Islet precursor cell (in vitro differentiated cells): ENCODE measurements at regions not wholly inside any gene's neighbourhood (a gene's known extent, or its start where the extent isn't known, plus 50 kb on each side); places are given as distances from the start of the nearest gene placed in this dataset.

Experiments
- DNase-seq: peaks from one replicate; pipeline ENCODE4 v3.0.0-alpha.2; 2018

GRCh38 chr5:61744690-61745619 is 412.9 kb downstream of the ZSWIM6 start:
- no peak for DNase-seq

- no peak for DNase-seq
These were observed 414.9 kb downstream of the ZSWIM6 start for GRCh38 chr5:61746831-61747575.

DNA sequence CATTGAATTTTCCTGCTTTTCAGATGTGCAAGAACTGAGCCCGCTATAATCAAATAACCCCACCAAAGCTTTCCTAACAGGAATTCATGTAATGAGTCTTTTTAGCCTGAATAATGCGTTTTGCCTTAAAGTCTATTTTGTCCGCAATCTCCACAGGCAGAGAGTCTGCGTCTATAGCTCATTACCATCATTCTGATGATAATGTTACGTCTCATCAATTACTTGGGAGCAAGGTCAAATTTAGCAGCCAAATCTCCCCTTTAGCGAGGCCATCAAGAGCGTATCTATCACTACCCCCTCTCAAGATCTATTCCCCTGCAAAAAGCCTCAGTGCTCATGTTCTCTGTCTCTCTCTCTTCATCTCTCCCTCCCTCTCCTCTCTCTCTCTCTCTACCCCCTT is 416.1 kb downstream of the ZSWIM6 start:
- no peak for DNase-seq

GRCh38 chr5:61748651-61749050 is 416.6 kb downstream of the ZSWIM6 start:
- no peak for DNase-seq

GRCh38 chr5:61752588-61752987 is 420.5 kb downstream of the ZSWIM6 start:
- no peak for DNase-seq

DNA sequence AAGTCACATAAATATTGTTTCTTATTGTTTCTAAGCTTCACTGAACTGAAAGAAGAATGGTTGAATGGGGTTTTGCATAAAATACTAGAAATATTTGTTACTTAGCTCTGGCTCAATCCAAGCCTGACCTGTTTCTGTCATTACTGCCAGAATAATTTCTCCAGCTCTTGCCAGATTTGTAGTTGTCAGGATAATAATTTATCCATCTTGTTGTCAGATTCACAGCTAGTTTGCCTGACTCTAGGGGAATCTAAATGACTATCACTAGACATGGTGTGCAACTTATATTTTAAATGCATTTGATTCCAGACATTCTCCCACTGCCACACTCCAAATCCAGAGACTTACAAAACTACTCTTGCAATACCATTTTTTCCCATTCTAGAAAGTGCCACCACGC is 422.7 kb downstream of the ZSWIM6 start:
- no peak for DNase-seq

DNA sequence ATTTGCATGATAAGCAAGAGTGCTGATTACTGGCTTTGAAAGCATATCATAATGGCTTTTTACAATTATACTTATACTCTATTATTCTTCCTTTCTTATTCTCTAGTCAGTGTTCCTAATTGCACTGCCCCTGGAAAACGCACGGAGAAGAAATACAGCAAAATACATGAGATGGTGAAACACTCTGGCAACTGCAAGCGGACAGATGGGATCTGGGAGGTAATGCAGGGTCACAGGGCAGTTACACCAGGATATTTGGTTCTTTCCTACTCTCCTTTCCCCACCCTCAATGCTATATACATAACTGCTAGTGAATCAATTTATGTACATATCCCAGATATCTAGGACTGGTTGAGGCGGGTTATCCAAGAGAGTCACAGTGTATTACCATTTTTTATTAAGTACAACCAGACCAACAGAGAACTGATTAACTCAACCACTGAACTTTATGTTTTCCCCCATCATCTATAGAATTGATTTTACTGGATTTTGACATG is 423.7 kb downstream of the ZSWIM6 start:
- DNase-seq = no peak

DNA sequence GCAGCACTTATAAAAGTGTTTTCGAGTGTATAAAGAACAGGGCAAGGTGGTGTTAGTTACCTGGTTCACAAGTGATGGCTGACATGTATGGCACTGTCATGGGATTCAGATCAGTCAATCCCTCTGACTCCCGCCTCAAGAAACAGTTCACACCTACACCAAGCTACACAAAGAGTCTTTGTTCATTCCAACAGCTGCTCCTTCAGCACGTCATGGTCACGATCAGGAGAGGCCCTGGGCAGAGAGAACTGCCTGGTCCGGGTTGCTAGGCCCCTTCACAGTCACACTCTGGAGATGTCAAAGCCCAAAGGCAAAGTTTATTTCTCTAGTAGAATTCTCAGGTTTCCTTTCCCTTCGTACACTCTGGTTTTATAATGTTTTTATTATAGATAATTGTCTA is 426.7 kb downstream of the ZSWIM6 start:
- no peak for DNase-seq

GRCh38 chr5:61765471-61765870 is 433.4 kb downstream of the ZSWIM6 start:
- DNase-seq = no peak

DNA sequence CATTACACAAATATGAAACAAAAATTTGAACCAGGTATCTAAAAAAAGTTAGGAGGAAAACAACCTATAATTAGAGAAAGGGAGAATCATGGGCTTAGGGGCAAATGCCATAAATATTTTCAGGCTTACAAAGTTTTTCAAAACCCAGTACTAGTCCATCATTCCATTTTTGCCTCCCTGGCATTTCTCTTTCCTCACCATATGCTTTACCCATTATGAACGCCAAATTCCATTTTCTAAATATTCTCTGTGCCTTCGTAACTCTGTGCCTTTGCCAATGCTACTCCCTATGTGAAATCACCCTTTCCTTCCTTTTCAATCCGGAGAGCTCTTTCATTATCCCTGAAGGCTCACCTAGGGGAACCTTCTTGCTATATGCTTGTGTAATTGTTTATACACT is 434.1 kb downstream of the ZSWIM6 start:
- no peak for DNase-seq

DNA sequence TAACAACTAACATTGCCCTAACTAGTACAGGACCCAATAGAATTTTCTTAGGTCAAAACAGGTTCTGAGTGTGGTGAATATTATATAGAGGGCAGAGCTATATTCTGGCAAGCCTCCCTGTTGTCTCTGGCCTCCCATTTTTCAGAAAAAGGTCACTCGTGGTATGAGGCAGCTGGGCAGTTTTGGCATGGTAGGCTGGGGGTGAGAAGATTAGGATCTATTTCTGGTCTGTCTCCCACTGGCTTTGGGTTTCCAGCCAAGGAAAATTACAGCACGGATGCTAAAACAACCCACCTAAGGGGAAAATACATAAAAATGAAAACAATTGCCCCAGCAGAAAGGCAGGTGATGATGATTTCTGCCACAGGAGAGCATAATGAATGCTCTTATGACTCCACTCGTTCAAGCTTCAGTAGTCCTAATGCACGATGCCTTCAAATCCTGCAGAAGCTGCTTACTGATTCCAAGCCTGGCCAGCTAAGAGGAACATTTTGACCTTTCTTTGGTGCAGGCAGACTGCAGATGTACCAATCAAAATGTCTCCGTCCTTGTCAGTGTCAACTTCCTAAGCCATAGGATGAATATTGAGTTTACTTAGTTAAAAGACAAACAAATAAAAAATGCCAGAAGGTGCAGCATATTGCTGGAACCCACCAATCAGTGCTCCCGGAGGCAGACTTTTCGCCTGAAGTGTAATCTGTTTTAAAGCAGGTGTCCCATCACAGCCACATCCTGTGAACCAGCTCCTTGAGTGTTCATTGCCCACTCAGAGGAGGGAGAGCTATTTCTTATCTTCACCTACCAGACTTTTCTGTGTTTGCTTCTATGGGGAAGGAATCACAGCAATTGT is 435.4 kb downstream of the ZSWIM6 start:
- no peak for DNase-seq

DNA sequence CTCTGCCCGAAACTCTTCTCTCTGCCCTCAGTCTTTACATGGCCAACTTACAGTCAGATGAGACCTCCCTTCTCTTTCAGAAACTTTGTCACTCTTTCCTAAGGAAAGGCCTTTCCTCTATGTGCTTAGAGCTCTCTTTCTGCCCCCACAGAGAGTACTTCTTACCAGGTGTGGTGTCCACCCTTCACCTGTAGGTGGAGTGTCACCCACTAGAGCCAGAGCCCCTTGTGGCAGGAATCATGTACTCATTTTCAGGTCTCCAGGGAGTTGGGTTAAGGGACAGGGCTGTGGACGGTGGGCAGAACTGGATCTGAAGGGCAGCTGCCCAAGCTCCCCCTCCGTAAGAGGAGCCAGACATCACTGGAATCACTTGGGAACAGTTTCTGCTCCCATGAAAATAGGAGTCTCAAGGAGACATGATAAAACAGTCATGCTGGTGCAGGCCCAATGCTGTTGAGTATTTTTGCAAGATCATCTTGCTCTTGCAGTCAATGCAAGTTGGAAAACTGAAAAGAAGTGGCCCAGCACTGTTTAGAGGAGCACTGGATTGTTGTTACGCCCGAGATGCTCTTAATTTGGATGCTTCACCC is 436.7 kb downstream of the ZSWIM6 start:
- DNase-seq = peak; percentile 87

DNA sequence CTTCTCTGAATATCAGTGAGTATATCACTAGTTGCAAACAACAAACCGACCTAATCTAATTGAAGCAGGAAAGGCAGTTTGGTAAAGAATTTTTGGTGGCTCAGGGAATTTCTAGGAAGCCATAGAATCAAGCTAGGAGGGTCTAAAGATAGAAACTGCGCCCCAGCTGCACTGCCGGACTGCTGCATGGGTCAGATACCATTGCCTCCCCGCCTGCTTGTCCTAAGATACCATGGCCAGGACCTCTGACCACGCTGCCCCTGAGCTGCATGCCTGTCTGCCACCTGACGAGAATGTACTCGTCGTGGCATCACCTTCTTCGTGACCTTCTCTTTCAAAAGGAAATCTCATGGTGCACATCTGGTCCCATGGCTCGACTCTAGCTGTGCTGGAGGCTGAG is 439.0 kb downstream of the ZSWIM6 start:
- no peak for DNase-seq

GRCh38 chr5:61771808-61772207 is 439.8 kb downstream of the ZSWIM6 start:
- DNase-seq = no peak

GRCh38 chr5:61775901-61776300 is 443.8 kb downstream of the ZSWIM6 start:
- no peak for DNase-seq

DNA sequence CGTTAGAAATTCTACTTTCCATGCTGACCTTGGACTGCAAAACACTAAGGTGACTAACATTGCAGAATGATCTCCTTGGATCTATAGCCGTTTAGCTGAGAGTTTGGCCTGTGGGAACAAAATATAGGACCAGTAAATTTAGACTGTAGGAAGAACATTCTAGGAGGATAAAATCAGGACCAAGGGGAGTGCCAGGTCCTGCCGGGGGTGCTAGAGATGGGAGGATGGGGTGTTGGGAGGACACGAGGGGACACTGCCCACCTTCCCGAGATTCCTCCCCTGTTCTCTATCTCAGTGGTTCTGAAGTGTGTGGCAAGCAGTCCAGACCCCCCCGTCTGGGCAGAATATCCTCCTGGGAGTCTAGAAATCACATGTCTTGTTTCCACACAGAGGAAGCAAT is 445.2 kb downstream of the ZSWIM6 start:
- no peak for DNase-seq

DNA sequence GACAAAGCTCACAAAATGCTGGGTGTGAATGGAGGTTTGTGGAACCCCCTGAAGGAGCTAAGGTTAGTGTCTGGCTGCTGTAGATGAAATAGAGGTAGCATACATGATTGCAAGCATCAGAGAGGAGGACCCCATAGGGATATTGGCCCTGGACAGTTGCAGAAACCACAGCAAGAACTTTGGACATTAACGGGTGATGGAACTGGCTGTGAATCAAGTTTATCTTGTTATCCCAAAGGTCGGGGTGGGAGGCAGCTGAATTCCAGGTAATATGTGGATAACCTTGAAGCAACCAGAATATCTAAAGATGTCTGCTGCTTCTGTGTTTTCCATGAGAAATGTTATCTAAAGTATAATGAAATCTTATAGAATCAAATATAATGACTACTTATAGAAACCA is 447.7 kb downstream of the ZSWIM6 start:
- DNase-seq = no peak

GRCh38 chr5:61783481-61783880 is 451.4 kb downstream of the ZSWIM6 start:
- DNase-seq = no peak

DNA sequence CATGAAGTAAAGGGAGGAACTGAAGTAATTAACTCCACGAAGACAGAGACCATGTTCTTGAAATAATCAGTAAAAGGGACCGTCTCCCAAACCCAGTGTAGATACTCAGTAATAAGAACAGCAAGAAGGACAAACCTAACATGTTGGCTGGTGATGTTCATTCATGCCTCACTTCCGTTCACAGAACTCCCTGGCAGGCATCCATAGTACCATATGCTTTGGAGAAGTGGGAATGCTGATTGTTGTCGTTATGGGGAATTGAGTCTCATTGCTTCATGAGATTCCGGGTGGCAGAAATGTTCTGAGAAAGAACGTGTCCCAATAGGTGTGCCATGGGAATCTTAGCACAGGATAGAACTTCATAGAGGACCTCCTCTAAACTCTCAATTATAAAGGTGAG is 452.3 kb downstream of the ZSWIM6 start:
- no peak for DNase-seq

- peak; percentile 65 for DNase-seq
These were observed 456.5 kb downstream of the ZSWIM6 start for GRCh38 chr5:61788548-61788947.

DNA sequence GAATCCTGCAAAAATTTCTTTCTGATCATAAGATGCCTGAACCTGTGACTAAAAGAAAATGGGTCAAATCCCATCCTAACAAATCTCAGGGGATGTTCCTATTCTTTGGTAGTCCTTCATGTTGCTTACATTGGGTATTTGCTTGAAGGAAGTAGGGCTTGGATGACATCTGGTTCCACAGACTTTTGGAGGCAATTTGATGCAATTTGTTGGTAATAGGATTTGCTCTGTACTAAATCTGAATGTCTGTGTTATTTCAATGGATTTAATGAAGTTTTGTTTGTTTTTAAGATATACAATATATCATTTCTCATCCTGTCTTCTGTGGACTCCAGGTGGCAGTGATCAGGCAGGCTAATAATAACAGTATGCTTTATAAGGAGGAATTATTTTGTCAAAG is 457.9 kb downstream of the ZSWIM6 start:
- DNase-seq = no peak

DNA sequence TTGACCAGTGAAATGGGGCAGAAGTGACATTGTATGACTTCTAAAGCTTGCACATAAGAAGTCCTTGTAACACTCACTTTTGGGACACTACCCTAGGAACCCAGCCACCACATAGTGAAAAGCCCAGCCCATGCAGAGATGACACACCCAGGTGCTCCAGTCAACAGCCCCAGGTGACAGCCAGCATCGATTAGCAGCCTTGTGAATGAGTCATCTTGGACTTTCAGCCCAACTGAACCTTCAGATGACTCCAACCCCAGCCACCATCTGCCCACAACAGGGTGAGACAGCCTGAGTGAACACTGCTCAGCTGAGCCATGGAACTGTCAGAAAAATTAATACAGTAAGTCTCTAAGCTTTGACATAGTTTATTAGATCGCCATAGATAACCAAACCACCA is 458.6 kb downstream of the ZSWIM6 start:
- DNase-seq = no peak

GRCh38 chr5:61796773-61797172 is 464.7 kb downstream of the ZSWIM6 start:
- DNase-seq = no peak
